B cell (primary cell): ENCODE measurements at regions not wholly inside any gene's neighbourhood (a gene's known extent, or its start where the extent isn't known, plus 50 kb on each side); places are given as distances from the start of the nearest gene placed in this dataset.

Experiments
- ATAC-seq: fragments of 200-7000 bp; cut with Tn5 transposase; one replicate; pipeline ENCODE4 v1.10.0; 2021; ENCODE audit warnings: low read depth, mild to moderate bottlenecking, moderate number of reproducible peaks, moderate library complexity
- CTCF ChIA-PET: fragments of 350-600 bp; sonication (Branson Sonifier 250); formaldehyde crosslinking; loops from one replicate; lab custom pipeline; 2021; ENCODE audit warnings: antibody characterized with exemption, inconsistent platforms; lab: Charles Lee
- POLR2A ChIA-PET: fragments of 350-600 bp; sonication (Branson Sonifier 250); formaldehyde crosslinking; loops from one replicate; lab custom pipeline; 2021; ENCODE audit warnings: antibody characterized with exemption; lab: Charles Lee
- DNase-seq: peaks from one replicate; pipeline ENCODE4 v3.0.0; 2013
- H2AFZ ChIP-seq: 2 replicates; pipeline ENCODE4 v1.6.1; 2012; ENCODE audit warnings: mild to moderate bottlenecking, low read depth, low read length; ENCODE audit not compliant: insufficient read depth, poor library complexity, severe bottlenecking
- H3K27ac ChIP-seq, 2 donors: 1 replicate in 1 of 2; 2 replicates in 1 of 2; pipeline ENCODE4 v1.5.1; 2012 to 2013; ENCODE audit warnings: low read length in 2 of 2, mild to moderate bottlenecking in 2 of 2, moderate library complexity in 1 of 2
- H3K27me3 ChIP-seq, 4 experiments: fragments of 200-600 bp in 1 of 4; sonication (generic) in 1 of 4; replicated peaks in 1 of 4; 1 replicate in 2 of 4; 2 replicates in 2 of 4; pipeline versions ENCODE4 v1.6.1 to v1.7.0; 2013 to 2016; ENCODE audit warnings: low read length in 3 of 4, mild to moderate bottlenecking in 2 of 4, mixed read lengths in 1 of 4, moderate library complexity in 1 of 4; ENCODE audit not compliant: insufficient read depth in 4 of 4, control insufficient read depth in 3 of 4; ENCODE audit errors: control extremely low read depth in 1 of 4
- H3K36me3 ChIP-seq, 2 experiments: replicated peaks in 1 of 2; 1 replicate in 1 of 2; 2 replicates in 1 of 2; pipeline versions ENCODE4 v1.6.1 to v1.7.1; 2013; ENCODE audit warnings: low read length in 1 of 2; ENCODE audit not compliant: insufficient read depth in 2 of 2, control insufficient read depth in 1 of 2; ENCODE audit errors: control extremely low read depth in 1 of 2, extremely low read depth in 1 of 2
- H3K4me1 ChIP-seq, 2 donors: fragments of 200-600 bp in 1 of 2; sonication (generic) in 1 of 2; 1 replicate in 1 of 2; 2 replicates in 1 of 2; pipeline versions ENCODE4 v1.5.1 to v1.6.1; 2013 to 2017; ENCODE audit warnings: low read length in 2 of 2; ENCODE audit not compliant: control insufficient read depth in 2 of 2, insufficient read depth in 2 of 2
- H3K4me2 ChIP-seq: replicated peaks from 2 replicates; pipeline ENCODE3; 2012; ENCODE audit warnings: mild to moderate bottlenecking, low read depth, low read length; ENCODE audit not compliant: poor library complexity, severe bottlenecking
- H3K4me3 ChIP-seq, 5 experiments: fragments of 200-600 bp in 1 of 5; sonication (generic) in 1 of 5; 1 replicate in 3 of 5; 2 replicates in 2 of 5; pipeline versions ENCODE4 v1.5.1 to v1.7.0; 2011 to 2016; ENCODE audit warnings: low read length in 4 of 5, mild to moderate bottlenecking in 4 of 5, low read depth in 2 of 5, control low read depth in 1 of 5, moderate library complexity in 1 of 5; ENCODE audit not compliant: insufficient read depth in 1 of 5; ENCODE audit errors: control extremely low read depth in 1 of 5, extremely low read depth in 1 of 5
- H3K79me2 ChIP-seq: fragments of 200-600 bp; sonication (generic); one replicate; pipeline ENCODE4 v1.6.0; 2016; ENCODE audit warnings: low read length; ENCODE audit not compliant: control insufficient read depth, insufficient read depth
- H3K9ac ChIP-seq: fragments of 200-600 bp; sonication (generic); 2 replicates; pipeline ENCODE4 v1.6.1; 2017; ENCODE audit warnings: mild to moderate bottlenecking, low read length, moderate library complexity
- H3K9me3 ChIP-seq, 3 donors: one replicate each; pipeline versions ENCODE4 v1.6.1 to v1.7.1; 2013; ENCODE audit warnings: low read length in 2 of 3; ENCODE audit not compliant: control insufficient read depth in 2 of 3, insufficient read depth in 1 of 3; ENCODE audit errors: control extremely low read depth in 1 of 3
- H4K20me1 ChIP-seq: 2 replicates; pipeline ENCODE4 v1.6.0; 2012; ENCODE audit warnings: mild to moderate bottlenecking, low read length; ENCODE audit not compliant: insufficient read depth, control insufficient read depth, poor library complexity, severe bottlenecking
- H3K27ac Mint-ChIP-seq: one replicate; pipeline ENCODE4 v1.8.0; 2021; ENCODE audit warnings: mixed read lengths
- H3K27me3 Mint-ChIP-seq: one replicate; pipeline ENCODE4 v1.8.0; 2021; ENCODE audit warnings: mixed read lengths
- H3K4me1 Mint-ChIP-seq: one replicate; pipeline ENCODE4 v1.8.0; 2021; ENCODE audit warnings: mixed read lengths
- H3K4me3 Mint-ChIP-seq: one replicate; pipeline ENCODE4 v1.8.0; 2021; ENCODE audit warnings: mixed read lengths
- H3K9me3 Mint-ChIP-seq: one replicate; pipeline ENCODE4 v1.8.0; 2022; ENCODE audit warnings: mixed read lengths; ENCODE audit not compliant: insufficient read depth
- CTCF ChIP-seq: fragments of 200-600 bp; IDR thresholded peaks from one replicate; pipeline ENCODE4 v1.8.0; 2022; ENCODE audit warnings: antibody characterized with exemption, mild to moderate bottlenecking
- EZH2 ChIP-seq: IDR thresholded peaks from 2 replicates; pipeline ENCODE4 v1.6.1; 2012; ENCODE audit warnings: borderline replicate concordance, low read depth, mild to moderate bottlenecking, moderate library complexity, low read length; ENCODE audit not compliant: insufficient read depth, poor library complexity, severe bottlenecking
- WGBS: methylation state at CpG from one replicate; pipeline ENCODE4 v1.1.5; 2013; ENCODE audit warnings: missing lambda C conversion rate; ENCODE audit not compliant: insufficient coverage; 5-methylcytosine and 5-hydroxymethylcytosine counted together
- intact Hi-C: fragments of 100-400 bp; cut with micrococcal nuclease; formaldehyde crosslinking; loops from one replicate; pipeline ENCODE4 v1.10.0; 2022

GRCh38 chr3:1953536-1953935 lies 145.1 kb upstream of the CNTN4 start:
- 87% methylated on average over 4 of the region's 7 CpGs for WGBS

GRCh38 chr3:1954632-1955031 lies 144.0 kb upstream of the CNTN4 start:
- TF ChIP-seq CTCF (no peak), EZH2 (no peak)
- Mint-ChIP-seq H3K4me1 (no peaks in the 10 kb centered on the region), H3K4me3 (no peak overlapping the region), H3K27ac (no peak overlapping the region), H3K27me3 (no peaks in the 10 kb centered on the region), H3K9me3 (no peaks in the 10 kb centered on the region)
- H3K4me3 ChIP-seq: no peak overlapping the region
- H3K9ac ChIP-seq: no peak overlapping the region
- CTCF ChIA-PET: interaction anchor here (0.7 kb wide), 1 partner anchor 61 kb away, joined by 3 read pairs; no protein-coding TSS in a partner anchor
- no peak overlapping the region for H3K27ac ChIP-seq
- H3K27me3 ChIP-seq: no peaks in the 10 kb centered on the region
- no peaks in the 10 kb centered on the region for H4K20me1 ChIP-seq
- H2AFZ ChIP-seq: no peak overlapping the region
- no peak overlapping the region for H3K4me2 ChIP-seq
- intact Hi-C loops: no loop called here
- no peak for DNase-seq
- H3K79me2 ChIP-seq: no peaks in the 10 kb centered on the region
- H3K36me3 ChIP-seq: no peaks in the 10 kb centered on the region
- H3K4me1 ChIP-seq: no peaks in the 10 kb centered on the region
- POLR2A ChIA-PET: no interaction called here
- H3K9me3 ChIP-seq: no peaks in the 10 kb centered on the region
- no peak for ATAC-seq

More at GRCh38 chr3:1953536-1953935, 145.1 kb upstream of the CNTN4 start:
- no peak overlapping the region for H3K4me3 Mint-ChIP-seq
- Histone ChIP-seq H2AFZ (no peak overlapping the region), H3K9me3 (no peaks in the 10 kb centered on the region), H3K4me3 (no peak overlapping the region), H3K27me3 (no peaks in the 10 kb centered on the region), H3K36me3 (no peaks in the 10 kb centered on the region), H3K9ac (no peak overlapping the region), H3K27ac (no peak overlapping the region), H3K4me1 (no peaks in the 10 kb centered on the region), H4K20me1 (no peaks in the 10 kb centered on the region), H3K79me2 (no peaks in the 10 kb centered on the region), H3K4me2 (no peak overlapping the region)
- CTCF ChIA-PET: no interaction called here
- no peaks in the 10 kb centered on the region for H3K9me3 Mint-ChIP-seq
- intact Hi-C loops: no loop called here
- DNase-seq (no peak), ATAC-seq (no peak)
- no peak for TF ChIP-seq EZH2
- no peak for TF ChIP-seq CTCF
- H3K4me1 Mint-ChIP-seq: no peaks in the 10 kb centered on the region
- H3K27ac Mint-ChIP-seq: no peak overlapping the region
- POLR2A ChIA-PET: no interaction called here
- H3K27me3 Mint-ChIP-seq: no peaks in the 10 kb centered on the region
